ENCODE measurements at regions not wholly inside any gene's neighbourhood (a gene's known extent, or its start where the extent isn't known, plus 50 kb on each side); places are given as distances from the start of the nearest gene placed in this dataset.

DNA sequence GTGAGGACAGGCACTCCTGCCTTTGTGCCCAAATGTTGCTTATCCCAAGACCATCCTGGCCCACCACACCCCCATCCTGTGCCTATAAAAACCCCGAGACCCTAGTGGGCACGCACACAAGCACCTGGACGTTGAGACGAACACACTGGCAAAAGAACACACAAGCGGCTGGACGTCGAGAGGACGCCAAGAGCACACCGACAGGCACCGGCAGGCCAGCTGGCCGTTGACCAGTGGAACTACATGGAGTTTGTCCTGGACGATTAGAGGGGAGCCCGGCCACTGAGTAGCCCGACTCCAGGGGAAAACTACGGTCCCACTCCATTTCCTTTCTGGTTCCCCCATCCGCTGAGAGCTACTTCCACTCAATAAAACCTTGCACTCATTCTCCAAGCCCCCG, 301.7 kb downstream of the PCDH10 start:
- Histone ChIP-seq H3K4me2 (replicated peaks; ENCODE audit: extremely low read depth, low read length, poor library complexity, severe bottlenecking) (no peak overlapping the region), H4K20me1 (ENCODE audit: insufficient read depth, low read length) (no peaks in the 10 kb centered on the region), H3K9ac (ENCODE audit: insufficient read depth, low read length, poor library complexity, severe bottlenecking) (no peak overlapping the region), H3K36me3 (replicated peaks in 1 of 2; ENCODE audit: control insufficient read depth in 1 of 2, insufficient read depth in 2 of 2, low read length in 2 of 2) (no peaks in the 10 kb centered on the region), H3K79me2 (ENCODE audit: insufficient read depth, low read length) (no peaks in the 10 kb centered on the region), H3K4me1 (ENCODE audit: control insufficient read depth in 1 of 2, insufficient read depth in 2 of 2, low read length in 2 of 2) (no peaks in the 10 kb centered on the region), H3K27ac (ENCODE audit: low read depth in 1 of 2, low read length in 2 of 2) (no peak overlapping the region), H3K4me3 (replicated peaks in 1 of 3; ENCODE audit: low read depth in 2 of 3, low read length in 3 of 3) (no peak overlapping the region), H3K9me3 (replicated peaks in 1 of 2; ENCODE audit: control insufficient read depth in 1 of 2, insufficient read depth in 1 of 2, low read length in 2 of 2) (no peaks in the 10 kb centered on the region), H3K27me3 (ENCODE audit: control insufficient read depth in 2 of 2, insufficient read depth in 2 of 2, low read length in 2 of 2) (no peaks in the 10 kb centered on the region), H2AFZ (ENCODE audit: insufficient read depth, low read depth, low read length, poor library complexity, severe bottlenecking) (no peak overlapping the region)
- peaks cover 0 to 3% (median 0%) of the 10 kb centered on the region in 7 donors for H3K9me3 Mint-ChIP-seq
- intact Hi-C loops (cut with micrococcal nuclease): no loop called here
- 92% methylated on average over 12 of the region's 17 CpGs for WGBS (ENCODE audit: insufficient coverage)
- no peak overlapping the region for H3K27ac Mint-ChIP-seq
- no peaks in the 10 kb centered on the region for H3K36me3 Mint-ChIP-seq
- TF ChIP-seq, protein P1, sequence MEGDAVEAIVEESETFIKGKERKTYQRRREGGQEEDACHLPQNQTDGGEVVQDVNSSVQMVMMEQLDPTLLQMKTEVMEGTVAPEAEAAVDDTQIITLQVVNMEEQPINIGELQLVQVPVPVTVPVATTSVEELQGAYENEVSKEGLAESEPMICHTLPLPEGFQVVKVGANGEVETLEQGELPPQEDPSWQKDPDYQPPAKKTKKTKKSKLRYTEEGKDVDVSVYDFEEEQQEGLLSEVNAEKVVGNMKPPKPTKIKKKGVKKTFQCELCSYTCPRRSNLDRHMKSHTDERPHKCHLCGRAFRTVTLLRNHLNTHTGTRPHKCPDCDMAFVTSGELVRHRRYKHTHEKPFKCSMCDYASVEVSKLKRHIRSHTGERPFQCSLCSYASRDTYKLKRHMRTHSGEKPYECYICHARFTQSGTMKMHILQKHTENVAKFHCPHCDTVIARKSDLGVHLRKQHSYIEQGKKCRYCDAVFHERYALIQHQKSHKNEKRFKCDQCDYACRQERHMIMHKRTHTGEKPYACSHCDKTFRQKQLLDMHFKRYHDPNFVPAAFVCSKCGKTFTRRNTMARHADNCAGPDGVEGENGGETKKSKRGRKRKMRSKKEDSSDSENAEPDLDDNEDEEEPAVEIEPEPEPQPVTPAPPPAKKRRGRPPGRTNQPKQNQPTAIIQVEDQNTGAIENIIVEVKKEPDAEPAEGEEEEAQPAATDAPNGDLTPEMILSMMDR (IDR thresholded peaks at IDR 0.05): no peak
- no peaks in the 10 kb centered on the region for H3K4me1 Mint-ChIP-seq
- peaks cover 0 to 5% (median 1%) of the 10 kb centered on the region in 3 donors for H3K27me3 Mint-ChIP-seq (ENCODE audit: low read depth in 3 of 3)
- H3K4me3 Mint-ChIP-seq: no peak overlapping the region
- no peak for DNase-seq

DNA sequence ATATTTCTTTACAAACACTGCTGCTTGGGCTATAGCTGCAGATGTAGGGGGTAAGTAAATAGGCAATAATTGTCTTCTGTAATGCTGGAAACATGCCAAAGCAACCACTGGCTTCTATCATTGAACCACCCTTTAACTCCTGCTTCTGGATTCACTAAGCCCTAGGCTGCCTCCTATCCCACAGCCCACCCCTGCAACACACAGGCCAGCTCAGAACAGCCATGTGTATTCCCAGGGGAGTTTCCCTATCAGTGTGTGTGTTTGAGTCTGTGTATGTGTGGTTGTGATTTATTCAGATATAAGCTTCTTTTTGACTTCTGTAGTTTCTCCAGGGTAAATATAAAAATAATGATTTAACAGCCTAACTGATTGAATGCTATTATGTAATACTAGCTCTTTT, 291.3 kb downstream of the PCDH10 start:
- no peak overlapping the region for H3K4me2 ChIP-seq (replicated peaks; ENCODE audit: extremely low read depth, low read length, poor library complexity, severe bottlenecking)
- no peaks in the 10 kb centered on the region for H3K27me3 Mint-ChIP-seq (ENCODE audit: low read depth in 3 of 3)
- no peak overlapping the region for H2AFZ ChIP-seq (ENCODE audit: insufficient read depth, low read depth, low read length, poor library complexity, severe bottlenecking)
- H3K27me3 ChIP-seq (ENCODE audit: control insufficient read depth in 2 of 2, insufficient read depth in 2 of 2, low read length in 2 of 2): no peaks in the 10 kb centered on the region
- no peaks in the 10 kb centered on the region for H3K4me1 Mint-ChIP-seq
- TF ChIP-seq, protein P1 (IDR thresholded peaks at IDR 0.05): no peak
- H3K9ac ChIP-seq (ENCODE audit: insufficient read depth, low read length, poor library complexity, severe bottlenecking): no peak overlapping the region
- no peaks in the 10 kb centered on the region for H3K9me3 ChIP-seq (replicated peaks in 1 of 2; ENCODE audit: control insufficient read depth in 1 of 2, insufficient read depth in 1 of 2, low read length in 2 of 2)
- H3K4me1 ChIP-seq (ENCODE audit: control insufficient read depth in 1 of 2, insufficient read depth in 2 of 2, low read length in 2 of 2): no peaks in the 10 kb centered on the region
- intact Hi-C loops (cut with micrococcal nuclease): no loop called here
- no peaks in the 10 kb centered on the region for H3K36me3 Mint-ChIP-seq
- H3K79me2 ChIP-seq (ENCODE audit: insufficient read depth, low read length): no peaks in the 10 kb centered on the region
- H3K4me3 ChIP-seq (replicated peaks in 1 of 3; ENCODE audit: low read depth in 2 of 3, low read length in 3 of 3): no peak overlapping the region
- DNase-seq: no peak
- H3K9me3 Mint-ChIP-seq: no peaks in the 10 kb centered on the region
- H3K4me3 Mint-ChIP-seq: no peak overlapping the region
- no peaks in the 10 kb centered on the region for H4K20me1 ChIP-seq (ENCODE audit: insufficient read depth, low read length)
- no peak overlapping the region for H3K27ac Mint-ChIP-seq
- H3K36me3 ChIP-seq (replicated peaks in 1 of 2; ENCODE audit: control insufficient read depth in 1 of 2, insufficient read depth in 2 of 2, low read length in 2 of 2): no peaks in the 10 kb centered on the region
- H3K27ac ChIP-seq (ENCODE audit: low read depth in 1 of 2, low read length in 2 of 2): no peak overlapping the region
